HL-60/S4 (cell line): ENCODE measurements at regions not wholly inside any gene's neighbourhood (a gene's known extent, or its start where the extent isn't known, plus 50 kb on each side); places are given as distances from the start of the nearest gene placed in this dataset.

Experiments
- in situ Hi-C: fragments of 300-500 bp; cut with MboI; formaldehyde crosslinking; loops from 2 replicates; pipeline ENCODE4 v1.14.3; 2022; ENCODE audit warnings: low sequenced_read_pairs

- in situ Hi-C loops, result no loop called here
These were observed 875.9 kb upstream of the NR2F2 start for GRCh38 chr15:95454403-95455262.

- in situ Hi-C loops, result no loop called here
These were observed 873.0 kb upstream of the NR2F2 start for GRCh38 chr15:95457520-95457919.

- in situ Hi-C loops, result no loop called here
These were observed 871.8 kb upstream of the NR2F2 start for GRCh38 chr15:95458721-95459120.

GRCh38 chr15:95459273-95459672 lies 871.2 kb upstream of the NR2F2 start:
- in situ Hi-C loops, result no loop called here

GRCh38 chr15:95464509-95464908 lies 866.0 kb upstream of the NR2F2 start:
- in situ Hi-C loops, result no loop called here

GRCh38 chr15:95468820-95469219 lies 861.7 kb upstream of the NR2F2 start:
- in situ Hi-C loops, result no loop called here

GRCh38 chr15:95469496-95470000 lies 861.0 kb upstream of the NR2F2 start:
- in situ Hi-C loops, result no loop called here

- in situ Hi-C loops, result no loop called here
These were observed 860.0 kb upstream of the NR2F2 start for GRCh38 chr15:95470529-95470928.

GRCh38 chr15:95470997-95471689 lies 859.4 kb upstream of the NR2F2 start:
- in situ Hi-C loops, result no loop called here

- in situ Hi-C loops, result no loop called here
These were observed 858.8 kb upstream of the NR2F2 start for GRCh38 chr15:95471690-95472086.

GRCh38 chr15:95475067-95475466 lies 855.4 kb upstream of the NR2F2 start:
- in situ Hi-C loops, result no loop called here

- in situ Hi-C loops, result no loop called here
These were observed 851.2 kb upstream of the NR2F2 start for GRCh38 chr15:95479308-95479707.

- in situ Hi-C loops, result no loop called here
These were observed 845.1 kb upstream of the NR2F2 start for GRCh38 chr15:95485367-95485766.

GRCh38 chr15:95486224-95486623 lies 844.3 kb upstream of the NR2F2 start:
- in situ Hi-C loops, result no loop called here

GRCh38 chr15:95489103-95489502 lies 841.4 kb upstream of the NR2F2 start:
- in situ Hi-C loops, result no loop called here

- in situ Hi-C loops, result no loop called here
These were observed 838.0 kb upstream of the NR2F2 start for GRCh38 chr15:95492388-95493070.

GRCh38 chr15:95494971-95495541 lies 835.4 kb upstream of the NR2F2 start:
- in situ Hi-C loops, result no loop called here

- in situ Hi-C loops, result no loop called here
These were observed 832.9 kb upstream of the NR2F2 start for GRCh38 chr15:95497634-95498033.

GRCh38 chr15:95498961-95499360 lies 831.5 kb upstream of the NR2F2 start:
- in situ Hi-C loops, result no loop called here

GRCh38 chr15:95499397-95499796 lies 831.1 kb upstream of the NR2F2 start:
- in situ Hi-C loops, result no loop called here

GRCh38 chr15:95501865-95502264 lies 828.6 kb upstream of the NR2F2 start:
- in situ Hi-C loops, result no loop called here
